ENCODE measurements at regions not wholly inside any gene's neighbourhood (a gene's known extent, or its start where the extent isn't known, plus 50 kb on each side); places are given as distances from the start of the nearest gene placed in this dataset.

GRCh38 chr13:82803341-82803740 lies 1078.9 kb downstream of the SLITRK1 start:
- no peak overlapping the region for H3K4me3 ChIP-seq (ENCODE audit: low read depth in 1 of 3, low read length in 3 of 3)
- no peak overlapping the region for H3K9ac ChIP-seq (ENCODE audit: low read depth in 1 of 2, low read length in 2 of 2)

More at GRCh38 chr13:82803341-82803740, 1078.9 kb downstream of the SLITRK1 start:
- DNase-seq (ENCODE audit: low spot score): no peak
- H3K27me3 ChIP-seq (ENCODE audit: control insufficient read depth in 4 of 4, insufficient read depth in 4 of 4, low read length in 3 of 4): no peaks in the 10 kb centered on the region
- H3K36me3 ChIP-seq (ENCODE audit: control insufficient read depth in 4 of 4, insufficient read depth in 3 of 4, low read depth in 1 of 4, low read length in 3 of 4): no peaks in the 10 kb centered on the region
- WGBS: 90% methylated on average over 1 of the region's 1 CpG
- H3K9me3 ChIP-seq (ENCODE audit: control insufficient read depth in 4 of 4, low read length in 3 of 4): peaks cover 0 to 2% (median 0%) of the 10 kb centered on the region in 4 donors
- TF ChIP-seq RAD21 (IDR thresholded peaks at IDR 0.05) (no peak), HNF4A (conservative IDR thresholded peaks at IDR 0.05) (no peak), ZBTB33 (IDR thresholded peaks at IDR 0.05) (no peak), FOXA1 (IDR thresholded peaks at IDR 0.05) (no peak), EGR1 (IDR thresholded peaks at IDR 0.05; ENCODE audit: low read depth in 2 of 2) (no peak), NR2F2 (IDR thresholded peaks at IDR 0.05) (no peak), HNF4G (IDR thresholded peaks at IDR 0.05) (no peak), ATF3 (IDR thresholded peaks at IDR 0.05) (no peak), TAF1 (conservative IDR thresholded peaks at IDR 0.05) (no peak), JUND (IDR thresholded peaks at IDR 0.05) (no peak), SP1 (IDR thresholded peaks at IDR 0.05) (no peak), GABPA (IDR thresholded peaks at IDR 0.05 in 1 of 2, conservative IDR thresholded peaks at IDR 0.05 in 1 of 2) (no peak), CTCF (IDR thresholded peaks at IDR 0.05; ENCODE audit: low read depth, low read length, missing input control) (no peak), MAX (IDR thresholded peaks at IDR 0.05) (no peak), RXRA (IDR thresholded peaks at IDR 0.05) (no peak), REST (IDR thresholded peaks at IDR 0.05) (no peak), YY1 (IDR thresholded peaks at IDR 0.05) (no peak), FOXA2 (IDR thresholded peaks at IDR 0.05) (no peak)
- H3K27ac ChIP-seq (ENCODE audit: low read depth in 1 of 2, low read length in 2 of 2): no peak overlapping the region
- H3K4me1 ChIP-seq (ENCODE audit: control insufficient read depth in 4 of 4, insufficient read depth in 4 of 4, low read length in 3 of 4): no peaks in the 10 kb centered on the region
